Thoracic aorta (tissue), 2 donors: ENCODE measurements at regions not wholly inside any gene's neighbourhood (a gene's known extent, or its start where the extent isn't known, plus 50 kb on each side); places are given as distances from the start of the nearest gene placed in this dataset.

ENCODE experiments used
- ATAC-seq: fragments of 150-250 bp; one replicate; pipeline ENCODE4 v1.8.0; 2017; ENCODE audit warnings: low read depth; ENCODE audit not compliant: insufficient number of reproducible peaks, low FRiP score
- DNase-seq: peaks from one replicate; pipeline ENCODE4 v3.0.0-alpha.2; 2020; ENCODE audit warnings: low spot score
- H3K27ac ChIP-seq, 2 donors: fragments of 200-600 bp; sonication (generic); 1 replicate in 1 of 2; 2 replicates in 1 of 2; pipeline ENCODE4 v1.5.1; 2016; ENCODE audit warnings: mild to moderate bottlenecking in 2 of 2, moderate library complexity in 2 of 2
- H3K27me3 ChIP-seq: fragments of 200-600 bp; sonication (generic); replicated peaks from 2 replicates; pipeline ENCODE4 v1.6.0; 2016; ENCODE audit warnings: mild to moderate bottlenecking; ENCODE audit not compliant: insufficient read depth
- H3K36me3 ChIP-seq: fragments of 200-600 bp; sonication (generic); one replicate; pipeline ENCODE4 v1.5.1; 2016
- H3K4me1 ChIP-seq, 2 donors: fragments of 200-600 bp; sonication (generic); 1 replicate in 1 of 2; 2 replicates in 1 of 2; pipeline versions ENCODE4 v1.5.1 to v1.6.0; 2016; ENCODE audit warnings: low read depth in 2 of 2, mild to moderate bottlenecking in 1 of 2; ENCODE audit not compliant: control insufficient read depth in 1 of 2
- H3K4me3 ChIP-seq: fragments of 200-600 bp; sonication (generic); 2 replicates; pipeline ENCODE4 v1.5.1; 2016; ENCODE audit warnings: mild to moderate bottlenecking
- H3K9me3 ChIP-seq: fragments of 200-600 bp; sonication (generic); 2 replicates; pipeline ENCODE4 v1.5.1; 2016
- TF ChIP-seq, protein P1 (sequence below): fragments of 200-600 bp; sonication (generic); IDR thresholded peaks from one replicate; pipeline ENCODE4 v1.5.1; 2019; ENCODE audit warnings: antibody characterized with exemption

- H3K36me3 ChIP-seq, result no peaks in the 10 kb centered on the region
- ATAC-seq (no peak), DNase-seq (no peak)
- no peak overlapping the region for H3K27ac ChIP-seq
- no peak overlapping the region for H3K4me3 ChIP-seq
- no peaks in the 10 kb centered on the region for H3K9me3 ChIP-seq
- TF ChIP-seq, protein P1, sequence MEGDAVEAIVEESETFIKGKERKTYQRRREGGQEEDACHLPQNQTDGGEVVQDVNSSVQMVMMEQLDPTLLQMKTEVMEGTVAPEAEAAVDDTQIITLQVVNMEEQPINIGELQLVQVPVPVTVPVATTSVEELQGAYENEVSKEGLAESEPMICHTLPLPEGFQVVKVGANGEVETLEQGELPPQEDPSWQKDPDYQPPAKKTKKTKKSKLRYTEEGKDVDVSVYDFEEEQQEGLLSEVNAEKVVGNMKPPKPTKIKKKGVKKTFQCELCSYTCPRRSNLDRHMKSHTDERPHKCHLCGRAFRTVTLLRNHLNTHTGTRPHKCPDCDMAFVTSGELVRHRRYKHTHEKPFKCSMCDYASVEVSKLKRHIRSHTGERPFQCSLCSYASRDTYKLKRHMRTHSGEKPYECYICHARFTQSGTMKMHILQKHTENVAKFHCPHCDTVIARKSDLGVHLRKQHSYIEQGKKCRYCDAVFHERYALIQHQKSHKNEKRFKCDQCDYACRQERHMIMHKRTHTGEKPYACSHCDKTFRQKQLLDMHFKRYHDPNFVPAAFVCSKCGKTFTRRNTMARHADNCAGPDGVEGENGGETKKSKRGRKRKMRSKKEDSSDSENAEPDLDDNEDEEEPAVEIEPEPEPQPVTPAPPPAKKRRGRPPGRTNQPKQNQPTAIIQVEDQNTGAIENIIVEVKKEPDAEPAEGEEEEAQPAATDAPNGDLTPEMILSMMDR, result no peak
- H3K4me1 ChIP-seq, result no peaks in the 10 kb centered on the region
- H3K27me3 ChIP-seq, result no peaks in the 10 kb centered on the region
These were observed 327.0 kb upstream of the KLF4 start for GRCh38 chr9:107816561-107817021.

GRCh38 chr9:107815782-107816560, 326.4 kb upstream of the KLF4 start:
- Histone ChIP-seq H3K27me3 (no peaks in the 10 kb centered on the region), H3K9me3 (no peaks in the 10 kb centered on the region), H3K4me3 (no peak overlapping the region), H3K4me1 (no peaks in the 10 kb centered on the region), H3K36me3 (no peaks in the 10 kb centered on the region), H3K27ac (no peak overlapping the region)
- ATAC-seq, result no peak
- TF ChIP-seq, protein P1, result no peak
- DNase-seq, result no peak

- Histone ChIP-seq H3K36me3 (no peaks in the 10 kb centered on the region), H3K27me3 (no peaks in the 10 kb centered on the region), H3K9me3 (no peaks in the 10 kb centered on the region), H3K27ac (no peak overlapping the region), H3K4me1 (no peaks in the 10 kb centered on the region), H3K4me3 (no peak overlapping the region)
- no peak for ATAC-seq
- TF ChIP-seq, protein P1, result no peak
- DNase-seq, result no peak
These were observed 323.7 kb upstream of the KLF4 start for GRCh38 chr9:107813287-107813686.

DNA sequence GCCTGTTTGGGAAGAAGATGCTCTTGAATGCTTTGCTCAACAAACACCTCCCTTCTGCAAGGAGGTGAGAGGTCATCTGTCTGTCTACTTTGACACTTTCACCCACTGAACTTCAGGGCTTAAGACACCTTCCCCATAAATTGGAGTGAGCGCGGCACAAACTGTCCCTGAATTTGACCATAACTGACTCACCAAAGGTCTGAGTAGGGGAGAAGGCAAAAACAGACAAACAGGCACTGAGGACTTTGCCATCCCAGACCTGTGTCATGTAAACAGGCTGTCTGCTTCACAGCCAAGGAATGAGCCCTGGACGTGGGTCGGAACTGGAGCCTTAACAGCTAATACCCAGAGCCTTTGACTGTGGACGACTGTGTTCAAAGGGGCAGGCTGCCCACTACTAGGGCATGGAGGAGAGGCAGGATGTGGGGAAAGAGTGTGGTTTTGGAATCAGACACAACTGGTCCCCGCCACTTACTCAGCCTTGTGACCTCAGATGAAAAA, 320.9 kb upstream of the KLF4 start:
- Histone ChIP-seq H3K27me3 (no peaks in the 10 kb centered on the region), H3K4me1 (no peaks in the 10 kb centered on the region), H3K4me3 (no peak overlapping the region), H3K36me3 (no peaks in the 10 kb centered on the region), H3K9me3 (no peaks in the 10 kb centered on the region), H3K27ac (no peak overlapping the region)
- ATAC-seq (no peak), DNase-seq (no peak)
- TF ChIP-seq, protein P1, result no peak

GRCh38 chr9:107809871-107810460, 320.4 kb upstream of the KLF4 start:
- H3K4me1 ChIP-seq, result no peaks in the 10 kb centered on the region
- no peak for ATAC-seq
- TF ChIP-seq, protein P1, result no peak
- H3K9me3 ChIP-seq, result no peaks in the 10 kb centered on the region
- no peak overlapping the region for H3K4me3 ChIP-seq
- no peak overlapping the region for H3K27ac ChIP-seq
- DNase-seq, result no peak
- no peaks in the 10 kb centered on the region for H3K36me3 ChIP-seq
- H3K27me3 ChIP-seq, result no peaks in the 10 kb centered on the region
